GM12878 (cell line): ENCODE measurements at regions not wholly inside any gene's neighbourhood (a gene's known extent, or its start where the extent isn't known, plus 50 kb on each side); places are given as distances from the start of the nearest gene placed in this dataset.

Experiments
- ATAC-seq: fragments of 200-7000 bp; cut with Tn5 transposase; 3 replicates; pipeline ENCODE4 v1.9.1; 2020; ENCODE audit warnings: mild to moderate bottlenecking, moderate library complexity
- BruUV-seq: library from RNA; stranded (reverse); fragments of 400-500 nt; replicated peaks from 2 replicates; lab custom pipeline; 2021; lab: Mats Ljungman, UMichigan
- CTCF ChIA-PET: fragments of 300-600 bp; sonication (Branson Sonifier 250); formaldehyde crosslinking; extraction: SDS; loops from one replicate; lab custom pipeline; 2021; ENCODE audit warnings: inconsistent platforms; lab: Yijun Ruan, JAX
- POLR2A ChIA-PET: fragments of 350-600 bp; formaldehyde crosslinking; extraction: SDS; loops from one replicate; lab custom pipeline; 2021; ENCODE audit warnings: inconsistent platforms; lab: Charles Lee
- RAD21 ChIA-PET: fragments of 300-600 bp; sonication (Branson Sonifier 250); formaldehyde crosslinking; loops from one replicate; lab custom pipeline; 2023; ENCODE audit warnings: antibody characterized with exemption; ENCODE audit not compliant: unreplicated experiment; lab: Charles Lee
- SMC1A ChIA-PET: fragments of 300-600 bp; sonication (Branson Sonifier 250); formaldehyde crosslinking; loops from one replicate; lab custom pipeline; 2023; ENCODE audit not compliant: unreplicated experiment, uncharacterized antibody; lab: Charles Lee
- DNase-seq: peaks from one replicate; pipeline ENCODE4 v3.0.0-alpha.2; 2011; ENCODE audit warnings: low read depth, low spot score
- FAIRE-seq: peaks from 3 replicates; lab custom pipeline; 2011; peaks lifted over from hg19 to GRCh38; lab: Jason Lieb, UNC
- H2AFZ ChIP-seq: 2 replicates; pipeline ENCODE4 v1.6.0; 2011; ENCODE audit warnings: low read depth, low read length, control low read depth; ENCODE audit not compliant: control insufficient read depth
- H3K27ac ChIP-seq: 2 replicates; pipeline ENCODE4 v1.5.1; 2011; ENCODE audit warnings: control low read depth; ENCODE audit not compliant: control insufficient read depth, insufficient read depth
- H3K27me3 ChIP-seq, 2 experiments: replicated peaks in 1 of 2; 2 replicates each; pipeline versions ENCODE4 v1.6.0 to v1.6.1; 2011; ENCODE audit warnings: low read length in 1 of 2; ENCODE audit not compliant: control insufficient read depth in 2 of 2, insufficient read depth in 2 of 2
- H3K36me3 ChIP-seq, 2 experiments: 2 replicates each; pipeline ENCODE4 v1.5.1; 2011; ENCODE audit warnings: low read length in 1 of 2; ENCODE audit not compliant: control insufficient read depth in 2 of 2, insufficient read depth in 2 of 2
- H3K4me1 ChIP-seq: 2 replicates; pipeline ENCODE4 v1.6.1; 2011; ENCODE audit warnings: mild to moderate bottlenecking, low read length, moderate library complexity, mixed read lengths; ENCODE audit not compliant: control insufficient read depth, insufficient read depth
- H3K4me2 ChIP-seq: 2 replicates; pipeline ENCODE4 v1.6.0; 2011; ENCODE audit warnings: control low read depth; ENCODE audit not compliant: control insufficient read depth, insufficient read depth
- H3K4me3 ChIP-seq: fragments of 200-600 bp; sonication (generic); 2 replicates; pipeline ENCODE4 v1.5.1; 2016
- H3K79me2 ChIP-seq: 2 replicates; pipeline ENCODE4 v1.6.0; 2011; ENCODE audit warnings: low read length; ENCODE audit not compliant: control insufficient read depth, insufficient read depth
- H3K9ac ChIP-seq: 2 replicates; pipeline ENCODE4 v1.8.0; 2011; ENCODE audit warnings: low read length, control low read depth, mixed read lengths; ENCODE audit not compliant: control insufficient read depth, insufficient read depth
- H3K9me3 ChIP-seq: replicated peaks from 3 replicates; pipeline ENCODE4 v1.5.1; 2011; ENCODE audit warnings: mild to moderate bottlenecking, low read length; ENCODE audit not compliant: control insufficient read depth, insufficient read depth
- H4K20me1 ChIP-seq: 2 replicates; pipeline ENCODE4 v1.6.0; 2011; ENCODE audit not compliant: control insufficient read depth, insufficient read depth
- BCL3 ChIP-seq: IDR thresholded peaks from 2 replicates; pipeline ENCODE4 v1.6.1; 2011; ENCODE audit warnings: borderline replicate concordance, low read depth, mild to moderate bottlenecking, moderate library complexity, low read length; ENCODE audit not compliant: insufficient read depth, poor library complexity, severe bottlenecking
- BRCA1 ChIP-seq: IDR thresholded peaks from 2 replicates; pipeline ENCODE4 v1.6.1; 2011; ENCODE audit warnings: low read depth, low read length, improper control_type of control experiment
- CBX3 ChIP-seq: fragments of 200-600 bp; sonication (generic); IDR thresholded peaks from 2 replicates; pipeline ENCODE4 v1.6.1; 2016; ENCODE audit warnings: low read depth, borderline replicate concordance
- CEBPB ChIP-seq, 2 experiments: fragments of 150-350 bp in 1 of 2; IDR thresholded peaks; 2 replicates each; pipeline ENCODE4 v1.6.1; 2012 to 2014; ENCODE audit warnings: low read depth in 2 of 2, low read length in 2 of 2, borderline replicate concordance in 1 of 2, inconsistent platforms in 1 of 2
- DPF2 ChIP-seq: fragments of 450-650 bp; IDR thresholded peaks from 2 replicates; pipeline ENCODE4 v1.6.1; 2017; ENCODE audit warnings: mild to moderate bottlenecking
- IRF3 ChIP-seq: fragments of 450-650 bp; IDR thresholded peaks from 2 replicates; pipeline ENCODE4 v1.6.1; 2014; ENCODE audit warnings: mild to moderate bottlenecking
- NRF1 ChIP-seq: conservative IDR thresholded peaks from 2 replicates; pipeline ENCODE4 v1.6.1; 2011; ENCODE audit warnings: mild to moderate bottlenecking, low read depth, low read length, improper control_type of control experiment
- PAX8 ChIP-seq: fragments of 450-650 bp; IDR thresholded peaks from 2 replicates; pipeline ENCODE4 v1.6.1; 2017; ENCODE audit warnings: mild to moderate bottlenecking, moderate library complexity
- POLR2A ChIP-seq: IDR thresholded peaks from 2 replicates; pipeline ENCODE4 v1.6.1; 2011; ENCODE audit warnings: low read depth, mild to moderate bottlenecking, low read length
- RAD21 ChIP-seq: IDR thresholded peaks from 2 replicates; pipeline ENCODE4 v1.6.1; 2011; ENCODE audit warnings: mild to moderate bottlenecking, low read depth, low read length, moderate library complexity; ENCODE audit not compliant: insufficient read depth
- SP1 ChIP-seq: IDR thresholded peaks from one replicate; pipeline ENCODE4 v1.6.1; 2011; ENCODE audit warnings: low read depth, low read length
- ZSCAN29 ChIP-seq: fragments of 450-650 bp; IDR thresholded peaks from 2 replicates; pipeline ENCODE4 v1.6.1; 2017; ENCODE audit warnings: mild to moderate bottlenecking, moderate library complexity
- WGBS: methylation state at CpG from one replicate; pipeline ENCODE4 v1.1.6; 2016; ENCODE audit warnings: low lambda C conversion rate; ENCODE audit not compliant: insufficient replicate concordance, insufficient coverage; ENCODE audit errors: missing lambda C conversion rate; 5-methylcytosine and 5-hydroxymethylcytosine counted together
- in situ Hi-C: fragments of 300-500 bp; cut with MboI; formaldehyde crosslinking; loops from 9 replicates; pipeline ENCODE4 v1.14.3; 2018; ENCODE audit warnings: mixed read lengths
- intact Hi-C: fragments of 100-400 bp; cut with micrococcal nuclease; formaldehyde crosslinking; loops from one replicate; pipeline ENCODE4 v1.14.2; 2022; ENCODE audit not compliant: unreplicated experiment

GRCh38 chr9:25827626-25828025 lies 149.4 kb upstream of the TUSC1 start (continued):
- no peak for TF ChIP-seq CBX3

- no peak for DNase-seq
- TF ChIP-seq POLR2A (no peak), PAX8 (no peak), CEBPB (IDR thresholded peaks at IDR 0.05; ENCODE audit: borderline replicate concordance in 1 of 2, low read depth in 2 of 2, low read length in 2 of 2) (no peak), NRF1 (no peak), ZSCAN29 (no peak), IRF3 (no peak), BRCA1 (no peak), DPF2 (no peak), RAD21 (no peak), SP1 (no peak), BCL3 (no peak)
- in situ Hi-C loops: no loop called here
- intact Hi-C loops: no loop called here
- Histone ChIP-seq H3K4me3 (no peak overlapping the region), H3K27me3 (no peaks in the 10 kb centered on the region), H3K9me3 (no peaks in the 10 kb centered on the region), H3K36me3 (no peaks in the 10 kb centered on the region), H3K4me1 (no peaks in the 10 kb centered on the region), H4K20me1 (no peaks in the 10 kb centered on the region), H3K9ac (no peak overlapping the region), H3K79me2 (no peaks in the 10 kb centered on the region), H2AFZ (no peak overlapping the region), H3K4me2 (no peak overlapping the region), H3K27ac (no peak overlapping the region)
- CTCF ChIA-PET: interaction anchor here (1.0 kb wide), 1 partner anchor 17 kb away, joined by 3 read pairs; no protein-coding TSS in a partner anchor
- POLR2A ChIA-PET: no interaction called here
- SMC1A ChIA-PET: no interaction called here
- no peak for FAIRE-seq
- ATAC-seq: no peak
- RAD21 ChIA-PET: no interaction called here
- WGBS: 54% methylated on average over 3 of the region's 3 CpGs
- BruUV-seq: no TSS peak
These were observed 138.2 kb upstream of the TUSC1 start for GRCh38 chr9:25816439-25816838.
